ENCODE measurements at regions not wholly inside any gene's neighbourhood (a gene's known extent, or its start where the extent isn't known, plus 50 kb on each side); places are given as distances from the start of the nearest gene placed in this dataset.

GRCh38 chr11:110795112-110795624, 82.9 kb upstream of the ARHGAP20 start:
- intact Hi-C loops (cut with DNase I, micrococcal nuclease), result no loop called here
- ATAC-seq (no peak), DNase-seq (no peak)
- TF ChIP-seq CTCF (IDR thresholded peaks at IDR 0.05), result no peak
- H3K4me1 ChIP-seq (ENCODE audit: low read depth), result no peaks in the 10 kb centered on the region
- H3K4me3 ChIP-seq, result no peak overlapping the region
- H3K9me3 ChIP-seq, result no peaks in the 10 kb centered on the region
- no peaks in the 10 kb centered on the region for H3K36me3 ChIP-seq (ENCODE audit: low read depth)

- DNase-seq (no peak), ATAC-seq (no peak)
- Histone ChIP-seq H3K36me3 (ENCODE audit: low read depth) (no peaks in the 10 kb centered on the region), H3K9me3 (no peaks in the 10 kb centered on the region), H3K4me3 (no peak overlapping the region), H3K4me1 (ENCODE audit: low read depth) (no peaks in the 10 kb centered on the region)
- intact Hi-C loops (cut with DNase I, micrococcal nuclease), result no loop called here
- no peak for TF ChIP-seq CTCF (IDR thresholded peaks at IDR 0.05)
These were observed 81.3 kb upstream of the ARHGAP20 start for GRCh38 chr11:110793556-110793955.

GRCh38 chr11:110791621-110792020, 79.4 kb upstream of the ARHGAP20 start:
- no peaks in the 10 kb centered on the region for H3K4me1 ChIP-seq (ENCODE audit: low read depth)
- no peak for TF ChIP-seq CTCF (IDR thresholded peaks at IDR 0.05)
- intact Hi-C loops (cut with DNase I, micrococcal nuclease), result no loop called here
- no peaks in the 10 kb centered on the region for H3K9me3 ChIP-seq
- no peak for DNase-seq
- H3K36me3 ChIP-seq (ENCODE audit: low read depth), result no peaks in the 10 kb centered on the region
- no peak overlapping the region for H3K4me3 ChIP-seq
- no peak for ATAC-seq

GRCh38 chr11:110787680-110788079, 75.4 kb upstream of the ARHGAP20 start:
- Histone ChIP-seq H3K9me3 (peaks cover 4% of the 10 kb centered on the region), H3K4me3 (no peak overlapping the region), H3K4me1 (ENCODE audit: low read depth) (no peaks in the 10 kb centered on the region), H3K36me3 (ENCODE audit: low read depth) (no peaks in the 10 kb centered on the region)
- ATAC-seq, result no peak
- intact Hi-C loops (cut with DNase I, micrococcal nuclease), result no loop called here
- TF ChIP-seq CTCF (IDR thresholded peaks at IDR 0.05), result no peak
- DNase-seq, result no peak

- H3K4me1 ChIP-seq (ENCODE audit: low read depth), result no peaks in the 10 kb centered on the region
- no peak overlapping the region for H3K4me3 ChIP-seq
- no peaks in the 10 kb centered on the region for H3K36me3 ChIP-seq (ENCODE audit: low read depth)
- TF ChIP-seq CTCF (IDR thresholded peaks at IDR 0.05), result no peak
- peaks cover 4% of the 10 kb centered on the region for H3K9me3 ChIP-seq
- DNase-seq (no peak), ATAC-seq (no peak)
- intact Hi-C loops (cut with DNase I, micrococcal nuclease), result no loop called here
These were observed 74.1 kb upstream of the ARHGAP20 start for GRCh38 chr11:110786226-110786902.
